HG03442 (cell line): ENCODE measurements at regions not wholly inside any gene's neighbourhood (a gene's known extent, or its start where the extent isn't known, plus 50 kb on each side); places are given as distances from the start of the nearest gene placed in this dataset.

Experiments used
- ATAC-seq: cut with Tn5 transposase; IDR thresholded peaks from one replicate; pipeline ENCODE4 v1.9.1; 2021; ENCODE audit warnings: mild to moderate bottlenecking, moderate library complexity; ENCODE audit not compliant: unreplicated experiment

GRCh38 chr4:133891011-133891410 lies 310.6 kb downstream of the PABPC4L start:
- ATAC-seq, result no peak

- no peak for ATAC-seq
These were observed 313.9 kb downstream of the PABPC4L start for GRCh38 chr4:133887723-133888122.

- no peak for ATAC-seq
These were observed 332.1 kb downstream of the PABPC4L start for GRCh38 chr4:133869486-133869885.

- ATAC-seq, result no peak
These were observed 332.7 kb downstream of the PABPC4L start for GRCh38 chr4:133868856-133869255.

GRCh38 chr4:133866328-133866699 lies 335.3 kb downstream of the PABPC4L start:
- no peak for ATAC-seq

- ATAC-seq, result no peak
These were observed 335.8 kb downstream of the PABPC4L start for GRCh38 chr4:133865612-133866327.

- ATAC-seq, result no peak
These were observed 338.4 kb downstream of the PABPC4L start for GRCh38 chr4:133863153-133863552.

- no peak for ATAC-seq
These were observed 344.7 kb downstream of the PABPC4L start for GRCh38 chr4:133856731-133857355.

- no peak for ATAC-seq
These were observed 346.6 kb downstream of the PABPC4L start for GRCh38 chr4:133855001-133855400.

GRCh38 chr4:133839326-133839725 lies 362.3 kb downstream of the PABPC4L start:
- ATAC-seq, result no peak

GRCh38 chr4:133823177-133823576 lies 378.4 kb downstream of the PABPC4L start:
- ATAC-seq, result no peak

- ATAC-seq, result no peak
These were observed 388.6 kb downstream of the PABPC4L start for GRCh38 chr4:133812954-133813353.

GRCh38 chr4:133812236-133812635 lies 389.4 kb downstream of the PABPC4L start:
- no peak for ATAC-seq

- ATAC-seq, result no peak
These were observed 393.4 kb downstream of the PABPC4L start for GRCh38 chr4:133808151-133808550.

- ATAC-seq, result no peak
These were observed 398.2 kb downstream of the PABPC4L start for GRCh38 chr4:133803341-133803740.

GRCh38 chr4:133802359-133803140 lies 399.0 kb downstream of the PABPC4L start:
- no peak for ATAC-seq

GRCh38 chr4:133801883-133802282 lies 399.7 kb downstream of the PABPC4L start:
- no peak for ATAC-seq

GRCh38 chr4:133800966-133801365 lies 400.6 kb downstream of the PABPC4L start:
- no peak for ATAC-seq

- ATAC-seq, result no peak
These were observed 401.8 kb downstream of the PABPC4L start for GRCh38 chr4:133799717-133800315.

GRCh38 chr4:133777661-133778060 lies 423.9 kb downstream of the PABPC4L start:
- no peak for ATAC-seq

- no peak for ATAC-seq
These were observed 424.6 kb downstream of the PABPC4L start for GRCh38 chr4:133776961-133777360.
